ENCODE measurements at regions not wholly inside any gene's neighbourhood (a gene's known extent, or its start where the extent isn't known, plus 50 kb on each side); places are given as distances from the start of the nearest gene placed in this dataset.

DNA sequence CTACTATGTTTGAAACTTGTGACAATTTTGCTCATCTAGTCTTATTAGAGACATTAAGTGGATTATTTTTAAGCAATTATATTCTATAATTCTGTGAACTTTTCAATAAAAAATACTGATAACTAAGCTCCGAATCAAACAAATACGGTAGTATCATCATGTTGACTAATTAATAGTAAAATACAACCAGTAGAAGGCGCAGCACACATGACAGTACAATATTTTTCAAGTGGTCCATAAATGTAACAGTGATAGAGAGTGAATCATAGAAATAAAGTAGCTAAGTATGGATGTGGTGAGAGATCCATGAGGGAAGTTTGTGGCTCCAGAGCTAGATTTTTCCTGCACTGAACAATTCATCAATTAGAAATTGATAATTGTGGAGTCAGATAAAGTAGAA is 666.2 kb downstream of the KCTD8 start:
- DNase-seq (ENCODE audit: low spot score) = no peak

GRCh38 chr4:43816116-43816515 is 632.5 kb downstream of the KCTD8 start:
- DNase-seq (ENCODE audit: low spot score) = no peak

- DNase-seq (ENCODE audit: low spot score) = no peak
These were observed 626.0 kb downstream of the KCTD8 start for GRCh38 chr4:43822621-43823020.

GRCh38 chr4:43835869-43836268 is 612.7 kb downstream of the KCTD8 start:
- DNase-seq (ENCODE audit: low spot score) = no peak

- DNase-seq (ENCODE audit: low spot score) = no peak
These were observed 611.4 kb downstream of the KCTD8 start for GRCh38 chr4:43837171-43837570.

DNA sequence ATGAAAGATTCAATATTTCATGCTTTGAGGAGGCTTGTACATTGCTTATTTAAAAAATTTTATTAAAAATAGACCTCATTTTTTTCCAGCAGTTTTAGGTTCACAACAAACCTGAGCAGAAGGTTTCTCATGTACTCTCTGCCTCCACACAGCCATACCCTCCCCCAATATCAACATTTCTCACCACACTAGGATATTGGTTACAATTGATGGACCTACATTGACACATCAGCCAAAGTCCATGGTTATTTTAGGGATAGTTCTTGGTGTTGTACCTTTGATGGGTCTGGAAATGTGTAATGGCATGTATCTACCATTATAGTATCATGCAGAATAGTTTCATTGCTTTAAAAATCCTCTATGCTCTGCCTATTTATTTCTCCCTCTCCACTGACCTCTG is 611.0 kb downstream of the KCTD8 start:
- no peak for DNase-seq (ENCODE audit: low spot score)

GRCh38 chr4:43842594-43842993 is 606.0 kb downstream of the KCTD8 start:
- no peak for DNase-seq (ENCODE audit: low spot score)

GRCh38 chr4:43843501-43843900 is 605.1 kb downstream of the KCTD8 start:
- no peak for DNase-seq (ENCODE audit: low spot score)

DNA sequence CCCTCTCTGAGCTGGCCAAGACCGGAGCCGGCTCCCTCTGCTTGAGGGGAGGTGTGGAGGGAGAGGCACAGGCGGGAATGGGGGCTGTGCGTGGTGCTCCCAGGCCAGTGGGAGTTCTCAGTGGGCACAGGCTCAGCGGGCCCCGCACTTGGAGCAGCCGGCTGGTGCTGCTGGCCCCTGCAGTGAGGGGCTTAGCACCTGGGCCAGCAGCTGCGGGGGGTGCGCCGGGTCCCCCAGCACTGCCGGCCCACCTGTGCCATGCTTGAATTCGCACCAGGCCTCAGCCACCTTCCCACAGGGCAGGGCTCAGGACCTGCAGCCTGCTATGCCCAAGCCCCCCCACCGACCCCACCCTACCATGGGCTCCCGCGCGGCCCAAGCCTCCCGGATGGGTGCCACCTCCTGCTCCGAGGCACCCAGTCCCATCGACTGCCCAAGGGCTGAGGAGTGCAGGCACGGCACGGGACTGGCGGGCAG is 602.5 kb downstream of the KCTD8 start:
- no peak for DNase-seq (ENCODE audit: low spot score)

- DNase-seq (ENCODE audit: low spot score) = no peak
These were observed 594.9 kb downstream of the KCTD8 start for GRCh38 chr4:43853565-43854264.

- no peak for DNase-seq (ENCODE audit: low spot score)
These were observed 593.3 kb downstream of the KCTD8 start for GRCh38 chr4:43855283-43855682.

GRCh38 chr4:43864616-43865146 is 583.9 kb downstream of the KCTD8 start:
- DNase-seq (ENCODE audit: low spot score) = no peak

- DNase-seq (ENCODE audit: low spot score) = no peak
These were observed 580.7 kb downstream of the KCTD8 start for GRCh38 chr4:43867908-43868307.

DNA sequence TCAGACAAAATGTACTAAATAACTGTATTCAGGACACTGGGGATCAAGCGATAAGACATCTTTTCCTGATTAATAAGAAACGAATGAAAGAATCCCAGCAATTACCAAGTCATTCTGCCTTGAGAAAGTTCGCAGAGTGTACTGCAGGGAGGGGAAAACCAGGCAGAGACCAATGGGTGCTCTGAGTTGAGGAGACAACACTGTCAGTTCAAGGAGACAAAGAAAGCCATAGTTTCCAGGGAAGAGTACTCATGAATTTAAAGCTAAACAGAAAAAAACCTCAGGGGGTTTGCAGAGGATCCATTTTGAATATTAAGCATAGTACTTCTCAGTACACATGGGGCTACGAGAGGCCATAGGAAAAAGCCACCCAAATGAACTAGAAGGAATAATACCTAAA is 573.0 kb downstream of the KCTD8 start:
- no peak for DNase-seq (ENCODE audit: low spot score)

- DNase-seq (ENCODE audit: low spot score) = no peak
These were observed 566.1 kb downstream of the KCTD8 start for GRCh38 chr4:43882470-43882869.

DNA sequence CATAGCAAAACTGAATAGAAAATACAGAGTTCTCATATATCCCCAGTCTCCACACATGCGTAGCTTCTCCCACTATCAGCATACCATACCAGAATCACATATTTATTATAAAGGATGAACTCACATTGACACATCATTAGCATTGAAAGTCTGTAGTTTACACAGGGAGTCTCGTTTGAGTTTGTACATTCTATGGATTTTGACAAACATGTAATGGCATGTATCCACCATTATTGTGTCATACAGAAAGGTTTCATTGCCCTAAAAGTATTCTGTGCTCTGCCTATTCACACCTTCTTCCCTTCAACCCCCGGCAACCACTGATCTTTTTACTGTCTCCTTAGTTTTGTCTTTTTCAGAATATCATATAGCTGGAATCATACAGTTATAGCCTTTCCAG is 562.4 kb downstream of the KCTD8 start:
- no peak for DNase-seq (ENCODE audit: low spot score)

- DNase-seq (ENCODE audit: low spot score) = no peak
These were observed 549.8 kb downstream of the KCTD8 start for GRCh38 chr4:43898836-43899235.

DNA sequence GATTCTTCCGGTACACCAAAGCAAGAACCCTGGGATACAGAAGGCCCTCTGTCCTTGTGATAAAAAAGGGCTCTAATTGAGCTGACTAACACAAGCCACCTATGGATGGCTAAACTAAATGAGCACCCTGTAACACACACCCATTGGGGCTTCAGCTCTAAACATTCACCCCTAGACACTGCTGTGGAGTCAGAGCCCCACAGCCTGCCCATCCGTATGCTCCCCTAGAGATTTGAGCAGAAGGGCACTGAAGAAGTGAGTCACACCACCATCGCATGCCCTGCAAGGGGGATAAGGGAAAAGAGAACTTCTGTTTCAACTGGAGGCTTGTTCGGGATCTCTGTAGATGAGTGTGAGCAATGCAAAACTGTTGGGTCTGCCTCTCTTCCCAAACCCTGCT is 545.2 kb downstream of the KCTD8 start:
- no peak for DNase-seq (ENCODE audit: low spot score)

- no peak for DNase-seq (ENCODE audit: low spot score)
These were observed 530.2 kb downstream of the KCTD8 start for GRCh38 chr4:43918377-43918776.

DNA sequence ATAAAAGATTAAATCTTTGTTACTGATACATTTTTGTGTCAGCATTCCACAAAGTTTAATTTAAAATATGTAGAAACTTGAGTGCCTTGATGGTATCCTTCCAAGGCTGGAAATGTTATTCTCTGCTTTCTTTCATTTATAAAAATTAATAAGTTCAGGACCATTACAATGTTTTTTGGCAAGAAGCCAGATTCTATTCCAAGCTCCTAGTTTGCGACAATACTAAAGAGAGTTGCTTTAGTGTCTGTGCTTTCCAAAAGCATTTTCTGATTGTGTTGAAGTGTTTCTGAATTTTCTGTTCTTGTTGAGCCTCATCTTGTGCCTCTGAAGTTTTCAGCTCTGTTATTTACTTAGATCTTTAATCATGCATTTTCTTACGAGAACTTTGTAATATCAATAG is 516.2 kb downstream of the KCTD8 start:
- peak; percentile 11 for DNase-seq (ENCODE audit: low spot score)

DNA sequence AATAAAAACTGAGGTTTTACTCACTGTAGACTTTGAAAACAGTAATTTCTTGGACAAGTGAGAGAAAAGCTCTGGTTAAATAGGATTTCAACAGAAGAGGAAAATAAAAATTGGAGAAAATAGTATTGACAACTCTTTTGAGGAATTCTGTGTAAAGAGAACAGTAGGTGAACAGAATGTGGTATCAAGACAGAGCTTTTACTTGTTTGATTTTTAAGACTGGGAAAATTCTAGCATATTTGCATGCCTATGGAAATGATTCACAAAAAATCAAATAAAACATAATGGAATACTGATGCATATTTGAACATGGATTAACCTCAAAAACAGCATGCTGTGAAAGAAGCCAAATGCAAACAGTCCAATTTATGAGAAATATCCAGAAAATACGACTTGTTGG is 504.6 kb downstream of the KCTD8 start:
- no peak for DNase-seq (ENCODE audit: low spot score)

DNA sequence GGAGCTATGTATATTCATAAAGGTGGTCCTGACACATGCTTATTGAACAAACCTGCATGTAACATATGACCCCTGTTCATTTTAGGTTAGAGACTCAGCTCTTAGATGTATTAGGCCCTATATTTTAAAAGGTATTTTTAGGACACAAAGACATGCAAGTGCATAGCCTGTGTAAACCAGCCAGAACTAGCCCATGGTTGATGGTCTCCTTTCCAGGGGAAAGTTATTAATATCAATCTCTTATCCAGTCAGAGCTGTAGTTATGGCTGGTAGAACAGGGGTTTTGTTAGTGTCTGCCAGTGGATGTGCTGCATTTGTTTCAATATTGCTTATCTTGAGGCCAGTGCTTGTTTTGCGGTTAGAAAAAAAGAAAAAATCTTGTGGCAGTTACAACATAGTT is 488.6 kb downstream of the KCTD8 start:
- DNase-seq (ENCODE audit: low spot score) = no peak

DNA sequence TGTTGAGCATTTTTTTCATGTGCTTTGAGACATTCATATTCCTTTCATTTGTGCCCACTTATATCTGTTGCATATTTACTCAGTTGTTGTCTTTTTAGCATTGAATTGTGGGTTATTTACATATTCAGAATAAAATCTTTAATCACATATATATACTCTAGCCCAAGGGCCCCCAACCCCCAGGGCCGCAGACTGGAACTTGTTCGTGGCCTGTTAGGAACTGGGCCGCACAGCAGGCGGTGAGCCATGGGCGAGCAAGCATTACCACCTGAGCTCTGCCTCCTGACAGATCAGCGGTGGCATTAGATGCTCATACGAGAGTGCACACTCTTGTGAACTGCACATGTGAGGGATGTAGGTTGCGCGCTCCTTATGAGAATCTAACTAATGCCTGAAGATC is 480.6 kb downstream of the KCTD8 start:
- no peak for DNase-seq (ENCODE audit: low spot score)

DNA sequence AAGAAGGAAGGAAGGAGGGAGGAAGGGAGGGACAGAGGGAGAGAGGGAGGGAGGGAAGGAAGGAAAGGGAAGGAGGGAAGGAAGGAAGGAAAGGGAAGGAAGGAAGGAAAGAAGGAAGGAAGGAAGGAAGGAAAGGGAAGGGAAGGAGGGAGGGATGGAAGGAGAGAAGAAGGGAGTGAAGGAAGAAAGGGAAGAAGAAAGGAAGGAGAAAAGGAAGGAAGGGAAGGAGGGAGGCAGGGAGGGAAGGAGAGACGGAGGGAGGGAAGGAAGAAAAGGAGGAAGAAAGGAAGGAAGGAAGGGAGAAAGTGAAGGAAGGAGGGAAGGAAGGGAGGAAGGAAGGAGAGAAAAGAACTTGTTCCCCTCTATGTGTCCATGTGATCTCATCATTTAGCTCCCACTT is 465.0 kb downstream of the KCTD8 start:
- DNase-seq (ENCODE audit: low spot score) = no peak
